C4-2B (cell line): ENCODE measurements at regions not wholly inside any gene's neighbourhood (a gene's known extent, or its start where the extent isn't known, plus 50 kb on each side); places are given as distances from the start of the nearest gene placed in this dataset.

Source experiments
- CTCF ChIP-seq: fragments of 450-650 bp; conservative IDR thresholded peaks from 2 replicates; pipeline ENCODE4 v1.5.1; 2017; ENCODE audit warnings: mild to moderate bottlenecking
- ZFX ChIP-seq: fragments of 450-650 bp; IDR thresholded peaks from 2 replicates; pipeline ENCODE4 v1.6.1; 2017

GRCh38 chr14:61132336-61132735 is 148.8 kb downstream of the TMEM30B start:
- TF ChIP-seq CTCF (no peak), ZFX (no peak)
